CD4-positive, alpha-beta T cell treated with Interleukin-15 for 4 hours (primary cell): ENCODE measurements at regions not wholly inside any gene's neighbourhood (a gene's known extent, or its start where the extent isn't known, plus 50 kb on each side); places are given as distances from the start of the nearest gene placed in this dataset.

Experiments
- DNase-seq: peaks from one replicate; pipeline ENCODE4 v3.0.0-alpha.2; 2020; ENCODE audit warnings: low spot score

- DNase-seq: no peak
Observed at GRCh38 chr15:93553167-93553935, 464.3 kb upstream of the RGMA start.

GRCh38 chr15:93543093-93543492 lies 454.1 kb upstream of the RGMA start:
- DNase-seq: no peak

GRCh38 chr15:93527374-93528050 lies 438.5 kb upstream of the RGMA start:
- no peak for DNase-seq

- DNase-seq: no peak
Observed at GRCh38 chr15:93524432-93524831, 435.4 kb upstream of the RGMA start.

- no peak for DNase-seq
Observed at GRCh38 chr15:93523481-93523880, 434.5 kb upstream of the RGMA start.

GRCh38 chr15:93520206-93520605 lies 431.2 kb upstream of the RGMA start:
- DNase-seq: no peak

- no peak for DNase-seq
Observed at GRCh38 chr15:93519599-93519998, 430.6 kb upstream of the RGMA start.

GRCh38 chr15:93517176-93517575 lies 428.2 kb upstream of the RGMA start:
- DNase-seq: no peak

- DNase-seq: no peak
Observed at GRCh38 chr15:93515256-93516051, 426.4 kb upstream of the RGMA start.

GRCh38 chr15:93506646-93507045 lies 417.6 kb upstream of the RGMA start:
- no peak for DNase-seq

- no peak for DNase-seq
Observed at GRCh38 chr15:93505506-93505905, 416.5 kb upstream of the RGMA start.

- DNase-seq: no peak
Observed at GRCh38 chr15:93501946-93502345, 412.9 kb upstream of the RGMA start.

- no peak for DNase-seq
Observed at GRCh38 chr15:93500155-93500554, 411.1 kb upstream of the RGMA start.

GRCh38 chr15:93497291-93497690 lies 408.3 kb upstream of the RGMA start:
- DNase-seq: no peak

GRCh38 chr15:93496888-93497287 lies 407.9 kb upstream of the RGMA start:
- no peak for DNase-seq

GRCh38 chr15:93495799-93496637 lies 407.0 kb upstream of the RGMA start:
- DNase-seq: no peak

- no peak for DNase-seq
Observed at GRCh38 chr15:93493172-93493571, 404.2 kb upstream of the RGMA start.

GRCh38 chr15:93491291-93491690 lies 402.3 kb upstream of the RGMA start:
- no peak for DNase-seq

- no peak for DNase-seq
Observed at GRCh38 chr15:93488296-93488713, 399.3 kb upstream of the RGMA start.

- DNase-seq: no peak
Observed at GRCh38 chr15:93486407-93487117, 397.6 kb upstream of the RGMA start.
